ENCODE measurements at regions not wholly inside any gene's neighbourhood (a gene's known extent, or its start where the extent isn't known, plus 50 kb on each side); places are given as distances from the start of the nearest gene placed in this dataset.
"Not testable (repeated sequence)": the region's sequence is repeated elsewhere in the genome, so short reads cannot be mapped to it uniquely, and the experiment has no call there.

GRCh38 chr6:85077098-85077497 is 312.7 kb upstream of the TBX18 start:
- no peak overlapping the region for H3K27ac Mint-ChIP-seq (ENCODE audit: unreplicated experiment)
- H3K27me3 Mint-ChIP-seq (ENCODE audit: insufficient read depth, unreplicated experiment): peaks cover 6% of the 10 kb centered on the region
- no peak for DNase-seq
- intact Hi-C loops (cut with micrococcal nuclease; ENCODE audit: unreplicated experiment): no loop called here
- no peaks in the 10 kb centered on the region for H3K36me3 ChIP-seq (ENCODE audit: control insufficient read depth, insufficient read depth, low read length)
- ChIA-PET CTCF (no interaction called here), POLR2A (no interaction called here)
- H3K4me3 ChIP-seq (ENCODE audit: low read depth, low read length): no peak overlapping the region
- TF ChIP-seq CTCF (IDR thresholded peaks at IDR 0.05; ENCODE audit: insufficient read depth in 1 of 2, low read depth in 1 of 2, low read length in 1 of 2, severe bottlenecking in 1 of 2, unreplicated experiment in 1 of 2): no peak
- H3K9me3 ChIP-seq: no peaks in the 10 kb centered on the region
- H3K4me1 Mint-ChIP-seq (ENCODE audit: low read depth, unreplicated experiment): no peaks in the 10 kb centered on the region
- H3K4me3 Mint-ChIP-seq (ENCODE audit: unreplicated experiment): no peak overlapping the region
- BruUV-seq (replicated peaks): no TSS peak
- no peaks in the 10 kb centered on the region; the same call in 1 of the 2 replicates for H3K27me3 ChIP-seq (replicated peaks; ENCODE audit: control insufficient read depth, insufficient read depth, low read length)
- no peaks in the 10 kb centered on the region for H3K9me3 Mint-ChIP-seq (ENCODE audit: unreplicated experiment)
- H3K36me3 Mint-ChIP-seq (ENCODE audit: insufficient read depth, unreplicated experiment): no peaks in the 10 kb centered on the region
- no peaks in the 10 kb centered on the region for H3K4me1 ChIP-seq

DNA sequence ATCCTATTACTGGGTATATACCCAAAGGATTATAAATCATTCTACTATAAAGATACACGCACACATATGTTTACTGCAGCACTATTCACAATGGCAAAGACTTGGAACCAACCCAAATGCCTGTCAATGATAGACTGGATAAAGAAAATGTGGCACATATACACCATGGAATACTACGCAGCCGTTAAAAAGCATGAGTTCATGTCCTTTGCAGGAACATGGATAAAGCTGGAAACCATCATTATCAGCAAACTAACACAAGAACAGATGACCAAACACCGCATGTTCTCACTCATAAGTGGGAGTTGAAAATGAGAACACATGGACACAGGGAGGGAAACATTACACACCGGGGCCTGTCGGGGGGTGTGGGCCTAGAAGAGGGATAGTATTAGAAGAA is 307.4 kb upstream of the TBX18 start:
- H3K27me3 ChIP-seq (replicated peaks; ENCODE audit: control insufficient read depth, insufficient read depth, low read length); H3K27ac Mint-ChIP-seq (ENCODE audit: unreplicated experiment); H3K9me3 Mint-ChIP-seq (ENCODE audit: unreplicated experiment); intact Hi-C loops (cut with micrococcal nuclease; ENCODE audit: unreplicated experiment); H3K27me3 Mint-ChIP-seq (ENCODE audit: insufficient read depth, unreplicated experiment); BruUV-seq (replicated peaks); DNase-seq; CTCF ChIA-PET; H3K4me3 ChIP-seq (ENCODE audit: low read depth, low read length); H3K36me3 Mint-ChIP-seq (ENCODE audit: insufficient read depth, unreplicated experiment); POLR2A ChIA-PET; H3K4me1 ChIP-seq; H3K36me3 ChIP-seq (ENCODE audit: control insufficient read depth, insufficient read depth, low read length); H3K4me1 Mint-ChIP-seq (ENCODE audit: low read depth, unreplicated experiment); H3K4me3 Mint-ChIP-seq (ENCODE audit: unreplicated experiment); H3K9me3 ChIP-seq: not testable (repeated sequence)

DNA sequence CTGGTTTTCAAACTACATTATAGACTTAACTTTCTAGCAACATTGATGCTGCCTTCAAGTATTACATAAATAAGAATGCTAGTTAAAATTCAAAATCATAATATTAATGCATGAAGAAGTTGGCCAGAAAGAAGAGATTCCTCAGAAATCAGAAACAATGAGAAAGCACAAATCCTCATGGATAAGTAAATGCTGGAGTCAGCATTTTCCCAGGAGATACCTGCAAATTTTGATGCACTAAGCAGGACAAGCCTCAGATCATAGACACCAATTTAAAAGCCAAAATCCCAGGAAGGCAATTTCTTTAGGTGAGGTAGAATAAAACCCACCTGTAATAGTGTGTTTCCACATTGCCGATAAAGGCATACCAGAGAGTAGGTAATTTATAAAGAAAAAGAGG is 305.2 kb upstream of the TBX18 start:
- BruUV-seq (replicated peaks): no TSS peak
- no peaks in the 10 kb centered on the region for H3K9me3 ChIP-seq
- H3K27me3 Mint-ChIP-seq (ENCODE audit: insufficient read depth, unreplicated experiment): no peaks in the 10 kb centered on the region

More for the DNA sequence above, 305.2 kb upstream of the TBX18 start:
- Histone ChIP-seq H3K27me3 (replicated peaks; ENCODE audit: control insufficient read depth, insufficient read depth, low read length) (no peaks in the 10 kb centered on the region), H3K4me3 (ENCODE audit: low read depth, low read length) (no peak overlapping the region), H3K36me3 (ENCODE audit: control insufficient read depth, insufficient read depth, low read length) (no peaks in the 10 kb centered on the region), H3K4me1 (no peaks in the 10 kb centered on the region)
- TF ChIP-seq CTCF (IDR thresholded peaks at IDR 0.05; ENCODE audit: insufficient read depth in 1 of 2, low read depth in 1 of 2, low read length in 1 of 2, severe bottlenecking in 1 of 2, unreplicated experiment in 1 of 2): no peak
- H3K9me3 Mint-ChIP-seq (ENCODE audit: unreplicated experiment): no peaks in the 10 kb centered on the region
- intact Hi-C loops (cut with micrococcal nuclease; ENCODE audit: unreplicated experiment): no loop called here
- no peak overlapping the region for H3K27ac Mint-ChIP-seq (ENCODE audit: unreplicated experiment)
- DNase-seq: no peak
- ChIA-PET CTCF (no interaction called here), POLR2A (no interaction called here)
- H3K4me1 Mint-ChIP-seq (ENCODE audit: low read depth, unreplicated experiment): no peaks in the 10 kb centered on the region
- H3K4me3 Mint-ChIP-seq (ENCODE audit: unreplicated experiment): no peak overlapping the region
- H3K36me3 Mint-ChIP-seq (ENCODE audit: insufficient read depth, unreplicated experiment): no peaks in the 10 kb centered on the region
